Myocyte (in vitro differentiated cells): ENCODE measurements at regions not wholly inside any gene's neighbourhood (a gene's known extent, or its start where the extent isn't known, plus 50 kb on each side); places are given as distances from the start of the nearest gene placed in this dataset.

Experiments used
- DNase-seq: peaks from one replicate; pipeline ENCODE4 v3.0.0-alpha.2; 2012; ENCODE audit warnings: low read depth

- no peak for DNase-seq
Observed at GRCh38 chr21:28252928-28253327, 739.7 kb downstream of the LTN1 start.

DNA sequence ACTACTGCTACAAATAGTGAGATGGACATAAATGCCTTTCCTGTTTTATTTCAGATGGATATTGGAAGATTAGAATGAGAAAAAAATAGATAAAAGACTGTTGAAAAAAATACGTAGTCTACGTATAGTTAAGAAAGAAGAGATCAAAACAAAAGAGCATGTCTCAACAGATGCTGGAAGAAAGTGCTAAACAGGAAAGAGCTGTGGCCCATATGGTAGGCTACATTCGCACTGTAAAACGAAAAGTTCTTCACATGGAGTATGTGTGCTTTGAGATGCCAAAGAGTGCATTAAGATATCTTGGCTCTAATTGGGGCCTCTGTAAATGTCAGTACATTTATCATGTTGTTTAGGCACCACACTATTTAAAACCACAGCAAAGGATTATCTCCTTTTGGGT is 741.7 kb downstream of the LTN1 start:
- DNase-seq = no peak

GRCh38 chr21:28247454-28248020 is 745.1 kb downstream of the LTN1 start:
- no peak for DNase-seq

- no peak for DNase-seq
Observed at GRCh38 chr21:28240586-28240985, 752.1 kb downstream of the LTN1 start.

- DNase-seq = no peak
Observed at GRCh38 chr21:28239340-28239739, 753.3 kb downstream of the LTN1 start.

DNA sequence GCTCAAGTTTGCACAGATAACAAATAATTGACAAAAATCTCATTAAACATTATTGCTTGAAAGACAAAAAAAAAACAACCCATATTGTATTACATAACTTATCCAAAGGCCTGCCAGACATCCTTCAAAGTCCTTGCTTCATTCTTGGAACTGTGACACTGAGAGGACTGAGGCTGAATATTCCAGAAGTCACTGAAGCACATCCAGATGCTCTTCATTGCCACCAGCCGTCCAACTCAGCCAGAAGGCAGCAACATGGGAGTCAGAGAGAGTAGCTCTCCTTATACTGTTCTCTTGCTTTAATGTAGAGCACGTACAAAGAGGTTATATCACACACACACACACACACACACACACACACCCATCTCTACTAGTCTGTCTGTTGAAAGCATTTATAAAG is 755.0 kb downstream of the LTN1 start:
- no peak for DNase-seq

DNA sequence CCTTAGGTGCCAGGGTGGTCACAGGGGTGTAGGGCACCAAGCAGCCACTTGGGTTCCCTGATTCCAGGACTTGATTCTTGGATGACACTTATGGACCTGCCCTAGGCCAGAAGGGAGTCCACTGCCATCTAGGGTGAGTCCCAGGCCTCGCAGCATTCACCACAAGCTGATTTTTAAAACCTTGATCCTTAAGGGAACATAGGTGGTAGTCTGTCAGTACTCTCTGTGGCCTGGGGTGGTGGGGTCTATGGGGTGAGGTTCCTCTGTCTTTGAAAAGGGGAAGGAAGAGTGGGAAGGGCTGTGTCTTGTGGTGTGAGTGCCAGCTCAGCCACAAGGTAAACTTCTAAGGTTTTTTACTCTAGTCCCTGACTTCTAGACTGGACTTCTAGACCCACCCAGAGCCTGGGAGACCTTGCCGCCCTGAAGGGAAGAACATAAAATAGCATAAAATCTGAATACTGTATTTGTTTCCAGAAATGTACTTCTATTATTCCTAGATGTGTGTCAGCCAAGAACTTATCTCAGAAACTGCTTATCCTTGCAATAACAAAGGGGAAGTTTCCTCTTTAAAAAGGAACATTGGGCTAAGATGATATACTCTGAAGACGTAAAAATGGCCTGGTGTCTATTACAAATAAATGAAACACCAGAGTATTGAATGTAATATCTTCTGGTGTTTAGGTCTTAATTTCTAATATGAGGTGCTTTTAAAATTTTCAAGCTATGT is 757.3 kb downstream of the LTN1 start:
- no peak for DNase-seq

- DNase-seq = no peak
Observed at GRCh38 chr21:28234326-28234725, 758.4 kb downstream of the LTN1 start.

- no peak for DNase-seq
Observed at GRCh38 chr21:28233536-28234220, 759.0 kb downstream of the LTN1 start.

DNA sequence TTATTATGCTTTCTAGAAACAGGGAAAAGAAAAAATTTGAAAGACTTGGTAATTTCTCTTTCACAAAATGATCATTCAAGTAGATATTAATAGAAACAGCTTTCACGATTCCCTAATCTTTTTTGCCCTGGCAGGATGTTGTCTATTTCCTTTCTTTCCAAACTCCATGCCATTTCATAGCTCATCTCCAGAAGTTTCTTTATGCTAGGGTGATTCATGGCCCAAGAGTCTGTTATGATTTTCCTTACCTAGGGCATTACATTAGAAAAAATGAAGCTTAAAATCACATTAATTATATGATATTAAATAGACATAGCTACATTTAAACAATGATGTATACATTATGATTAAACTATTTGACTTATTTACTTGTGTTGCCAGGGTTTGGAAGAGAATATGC is 762.1 kb downstream of the LTN1 start:
- no peak for DNase-seq

- no peak for DNase-seq
Observed at GRCh38 chr21:28229814-28230213, 762.9 kb downstream of the LTN1 start.

GRCh38 chr21:28228636-28228995 is 764.1 kb downstream of the LTN1 start:
- no peak for DNase-seq

- DNase-seq = no peak
Observed at GRCh38 chr21:28227881-28228635, 764.6 kb downstream of the LTN1 start.

GRCh38 chr21:28226563-28226962 is 766.1 kb downstream of the LTN1 start:
- DNase-seq = no peak

DNA sequence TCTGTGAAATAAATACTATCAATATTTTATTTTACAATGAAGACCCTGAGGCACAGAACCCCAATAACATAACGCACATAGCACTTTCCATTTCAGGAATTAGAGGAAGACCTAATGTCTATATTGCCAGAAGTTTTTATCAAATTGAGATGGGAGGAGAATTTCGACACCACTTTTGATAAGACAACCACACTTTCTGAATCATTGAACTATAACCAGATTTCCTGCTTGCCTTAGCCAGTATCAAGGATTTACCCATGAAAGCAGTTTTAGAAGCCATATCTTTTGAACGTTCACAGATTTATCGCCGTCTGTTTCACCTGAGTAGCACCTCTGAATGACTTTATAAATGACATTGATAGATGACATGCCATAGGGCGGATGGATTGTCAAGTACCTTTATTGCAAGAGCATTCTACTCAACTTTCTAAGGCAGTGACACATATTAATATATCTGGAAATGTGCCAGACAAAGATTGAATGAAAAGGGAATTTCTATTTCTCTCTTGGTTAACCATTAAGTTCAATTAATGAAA is 768.4 kb downstream of the LTN1 start:
- no peak for DNase-seq

GRCh38 chr21:28221984-28222383 is 770.7 kb downstream of the LTN1 start:
- no peak for DNase-seq

DNA sequence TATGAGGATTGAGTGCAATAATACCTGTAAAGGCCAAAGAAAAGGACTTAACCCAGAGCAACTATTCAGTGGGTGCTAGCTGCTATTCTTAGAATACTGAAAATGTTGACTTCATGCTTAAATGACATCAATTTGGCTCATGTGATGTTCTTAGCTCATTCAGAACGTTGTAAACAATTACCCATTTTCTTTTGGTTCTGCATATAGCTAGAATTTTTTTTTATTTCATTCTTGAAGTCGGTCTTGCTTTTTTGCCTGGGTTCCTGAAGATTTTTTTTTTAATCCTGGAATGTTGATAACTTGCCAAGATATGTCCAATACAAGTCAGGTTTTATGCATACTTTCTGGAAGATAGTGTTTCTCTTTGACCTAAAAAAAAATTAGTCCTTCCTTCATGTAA is 772.0 kb downstream of the LTN1 start:
- DNase-seq = no peak

DNA sequence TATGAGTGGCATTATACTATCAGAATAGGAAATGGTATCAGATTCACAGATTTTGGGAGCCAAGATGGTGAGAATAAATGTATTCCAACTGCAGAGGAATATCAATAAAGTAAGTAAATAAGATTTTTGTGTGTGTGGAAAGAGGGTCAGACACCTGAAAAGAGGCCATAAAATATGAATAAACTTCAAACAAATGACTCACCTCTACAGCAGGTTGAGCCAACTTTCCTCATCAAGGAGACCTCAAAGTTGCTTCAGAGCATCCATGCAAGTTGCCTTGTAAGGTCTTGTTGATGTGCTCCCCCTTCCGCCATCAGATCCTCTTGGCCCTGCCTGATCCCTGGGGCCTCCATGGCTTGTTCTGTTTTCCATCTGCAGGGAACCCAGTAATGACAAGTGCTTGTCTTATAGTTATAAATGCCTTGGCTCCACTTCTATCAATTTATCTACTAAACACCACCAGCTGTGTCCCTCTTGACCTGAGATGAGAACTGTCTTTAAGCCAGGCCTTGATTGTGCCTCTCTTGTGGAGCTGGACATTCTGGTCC is 775.6 kb downstream of the LTN1 start:
- DNase-seq = no peak

DNA sequence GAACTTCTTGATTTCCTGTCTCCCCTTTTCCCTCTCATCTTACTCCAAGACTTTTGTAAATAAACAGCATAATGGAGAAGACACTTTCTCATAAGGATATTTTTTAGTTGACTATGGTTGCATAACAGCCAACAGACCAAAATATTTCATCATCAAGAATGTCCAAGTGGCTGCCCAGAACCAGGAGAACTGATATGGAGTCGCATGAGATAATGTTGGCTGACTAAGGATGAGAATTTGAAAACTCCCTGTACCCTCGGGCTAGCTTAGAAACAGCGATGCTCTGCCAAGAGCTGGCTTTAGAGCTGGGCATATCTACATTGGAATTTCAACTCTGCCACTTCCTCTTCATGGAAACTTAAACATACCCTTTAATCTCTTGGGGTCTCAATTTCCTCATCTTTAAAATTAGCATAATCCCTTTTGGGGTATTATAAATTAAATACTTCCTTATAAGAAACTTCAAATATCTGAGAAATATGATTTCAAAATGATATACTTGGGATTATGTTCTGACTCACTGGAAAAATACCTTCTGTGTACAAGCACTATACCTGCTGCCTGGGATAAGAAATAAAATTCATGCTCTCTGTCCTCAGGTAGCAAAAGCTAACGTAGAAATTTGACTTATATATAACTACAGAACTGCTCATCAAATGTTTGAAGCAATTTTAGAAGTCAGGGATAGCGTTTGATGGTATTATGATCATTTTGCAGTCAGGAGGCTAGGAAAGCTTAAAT is 777.3 kb downstream of the LTN1 start:
- peak; percentile 26 for DNase-seq

- no peak for DNase-seq
Observed at GRCh38 chr21:28214786-28215185, 777.9 kb downstream of the LTN1 start.

- DNase-seq = no peak
Observed at GRCh38 chr21:28213261-28213660, 779.4 kb downstream of the LTN1 start.
